ENCODE measurements at regions not wholly inside any gene's neighbourhood (a gene's known extent, or its start where the extent isn't known, plus 50 kb on each side); places are given as distances from the start of the nearest gene placed in this dataset.
"Not testable (repeated sequence)": the region's sequence is repeated elsewhere in the genome, so short reads cannot be mapped to it uniquely, and the experiment has no call there.

DNA sequence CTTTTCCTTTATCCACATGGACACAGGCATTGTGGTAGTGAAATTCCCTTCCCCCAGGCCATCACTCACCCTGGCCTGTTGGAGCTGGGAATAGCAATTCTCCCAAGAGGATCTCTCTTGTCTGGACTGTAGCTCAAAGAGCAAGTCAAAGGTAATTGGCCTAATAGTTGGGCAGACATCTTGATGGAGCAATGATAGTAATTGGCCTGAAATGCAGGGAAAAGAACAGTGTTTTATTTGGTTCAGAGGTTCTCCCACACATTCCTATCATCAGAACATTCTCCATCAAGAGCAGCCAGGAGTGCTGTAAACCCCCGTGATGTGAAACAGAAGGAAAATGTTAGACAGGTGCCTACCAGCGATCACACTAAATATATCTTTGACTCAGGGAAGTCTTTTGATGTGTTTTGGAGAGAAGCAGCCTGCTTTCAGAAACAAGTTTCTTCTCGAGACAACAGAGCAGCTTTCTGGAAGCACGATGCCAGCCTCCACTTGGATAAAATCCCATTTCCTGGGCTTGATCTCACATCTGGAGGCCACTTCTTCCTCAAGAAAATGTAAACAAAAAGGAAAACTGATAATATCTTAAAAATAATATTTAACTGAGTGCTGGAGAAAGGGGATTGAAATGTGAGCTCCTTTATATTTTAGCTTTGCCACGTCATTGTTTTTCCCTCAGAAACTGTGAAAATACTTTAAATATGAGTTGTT lies 198.1 kb upstream of the WWC1 start:
- no peak for DNase-seq (ENCODE audit: low spot score)
- Mint-ChIP-seq H3K36me3 (ENCODE audit: low read depth) (no peaks in the 10 kb centered on the region), H3K27ac (ENCODE audit: unreplicated experiment) (no peak overlapping the region), H3K9me3 (ENCODE audit: low read depth) (peaks cover 3% of the 10 kb centered on the region), H3K4me3 (ENCODE audit: unreplicated experiment) (no peak overlapping the region), H3K27me3 (ENCODE audit: low read depth) (no peaks in the 10 kb centered on the region), H3K4me1 (ENCODE audit: low read depth) (peaks cover 13% of the 10 kb centered on the region)
- TF ChIP-seq, protein P1, sequence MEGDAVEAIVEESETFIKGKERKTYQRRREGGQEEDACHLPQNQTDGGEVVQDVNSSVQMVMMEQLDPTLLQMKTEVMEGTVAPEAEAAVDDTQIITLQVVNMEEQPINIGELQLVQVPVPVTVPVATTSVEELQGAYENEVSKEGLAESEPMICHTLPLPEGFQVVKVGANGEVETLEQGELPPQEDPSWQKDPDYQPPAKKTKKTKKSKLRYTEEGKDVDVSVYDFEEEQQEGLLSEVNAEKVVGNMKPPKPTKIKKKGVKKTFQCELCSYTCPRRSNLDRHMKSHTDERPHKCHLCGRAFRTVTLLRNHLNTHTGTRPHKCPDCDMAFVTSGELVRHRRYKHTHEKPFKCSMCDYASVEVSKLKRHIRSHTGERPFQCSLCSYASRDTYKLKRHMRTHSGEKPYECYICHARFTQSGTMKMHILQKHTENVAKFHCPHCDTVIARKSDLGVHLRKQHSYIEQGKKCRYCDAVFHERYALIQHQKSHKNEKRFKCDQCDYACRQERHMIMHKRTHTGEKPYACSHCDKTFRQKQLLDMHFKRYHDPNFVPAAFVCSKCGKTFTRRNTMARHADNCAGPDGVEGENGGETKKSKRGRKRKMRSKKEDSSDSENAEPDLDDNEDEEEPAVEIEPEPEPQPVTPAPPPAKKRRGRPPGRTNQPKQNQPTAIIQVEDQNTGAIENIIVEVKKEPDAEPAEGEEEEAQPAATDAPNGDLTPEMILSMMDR (IDR thresholded peaks at IDR 0.05) = no peak

DNA sequence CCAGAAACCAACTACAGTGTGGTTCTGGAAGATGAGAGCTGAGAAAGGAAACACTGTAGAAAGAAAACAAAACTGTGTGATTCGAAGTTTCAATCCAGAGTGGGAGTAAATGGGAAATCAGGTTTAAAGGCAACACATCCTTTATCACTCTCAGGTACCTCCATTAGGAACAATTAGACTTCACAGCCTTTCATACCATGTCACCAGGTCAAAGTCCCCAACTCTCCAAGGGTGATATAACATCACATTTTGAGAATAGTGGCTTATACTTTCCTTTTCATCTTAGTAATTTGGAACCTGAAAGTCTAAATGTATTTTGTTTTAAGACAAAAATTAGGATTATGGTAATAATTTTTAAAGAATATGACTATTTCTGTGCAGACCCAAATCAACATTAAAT lies 194.9 kb upstream of the WWC1 start:
- Mint-ChIP-seq H3K4me1 (ENCODE audit: low read depth) (peaks cover 13% of the 10 kb centered on the region), H3K36me3 (ENCODE audit: low read depth) (no peaks in the 10 kb centered on the region), H3K9me3 (ENCODE audit: low read depth) (peaks cover 3% of the 10 kb centered on the region), H3K27ac (ENCODE audit: unreplicated experiment) (no peak overlapping the region), H3K27me3 (ENCODE audit: low read depth) (no peaks in the 10 kb centered on the region), H3K4me3 (ENCODE audit: unreplicated experiment) (no peak overlapping the region)
- no peak for DNase-seq (ENCODE audit: low spot score)
- TF ChIP-seq, protein P1 (IDR thresholded peaks at IDR 0.05) = no peak

DNA sequence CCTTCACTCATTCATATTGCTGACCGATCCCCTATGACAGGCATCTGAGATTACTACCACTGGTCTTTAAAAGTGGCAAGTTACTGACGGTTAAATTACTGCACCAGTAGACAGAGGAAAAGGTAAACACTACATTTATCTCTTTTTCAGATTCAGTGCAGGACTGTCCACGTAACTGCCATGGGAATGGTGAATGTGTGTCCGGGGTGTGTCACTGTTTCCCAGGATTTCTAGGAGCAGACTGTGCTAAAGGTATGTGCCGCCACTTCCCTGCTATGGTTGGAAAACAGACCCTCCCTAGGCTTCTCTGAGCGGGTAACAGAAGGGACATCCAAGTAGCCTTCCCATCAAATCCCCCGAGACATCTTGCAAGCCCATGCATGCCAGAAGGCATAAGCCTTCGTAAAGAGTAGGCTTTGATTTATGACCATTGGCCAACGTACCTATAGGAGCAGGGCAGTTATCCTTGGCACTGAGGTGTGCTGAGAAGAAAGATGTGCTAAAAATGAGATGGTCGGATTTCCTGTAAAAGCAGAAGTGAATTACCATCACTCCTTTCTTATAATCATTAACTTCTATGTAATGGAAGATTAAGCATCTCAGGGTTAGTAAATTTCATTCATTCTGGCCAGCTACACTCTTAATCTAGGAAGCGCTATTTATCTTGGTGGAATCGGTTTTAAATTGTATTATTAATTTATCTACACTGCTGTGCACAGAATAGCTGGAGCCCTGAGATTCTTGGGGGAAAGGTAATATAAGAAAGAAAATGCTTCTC lies 193.4 kb upstream of the WWC1 start:
- Mint-ChIP-seq H3K4me1 (ENCODE audit: low read depth) (peaks cover 8% of the 10 kb centered on the region), H3K9me3 (ENCODE audit: low read depth) (peaks cover 3% of the 10 kb centered on the region), H3K27me3 (ENCODE audit: low read depth) (no peaks in the 10 kb centered on the region), H3K4me3 (ENCODE audit: unreplicated experiment) (no peak overlapping the region), H3K27ac (ENCODE audit: unreplicated experiment) (no peak overlapping the region), H3K36me3 (ENCODE audit: low read depth) (no peaks in the 10 kb centered on the region)
- TF ChIP-seq, protein P1 (IDR thresholded peaks at IDR 0.05) = no peak
- no peak for DNase-seq (ENCODE audit: low spot score)

DNA sequence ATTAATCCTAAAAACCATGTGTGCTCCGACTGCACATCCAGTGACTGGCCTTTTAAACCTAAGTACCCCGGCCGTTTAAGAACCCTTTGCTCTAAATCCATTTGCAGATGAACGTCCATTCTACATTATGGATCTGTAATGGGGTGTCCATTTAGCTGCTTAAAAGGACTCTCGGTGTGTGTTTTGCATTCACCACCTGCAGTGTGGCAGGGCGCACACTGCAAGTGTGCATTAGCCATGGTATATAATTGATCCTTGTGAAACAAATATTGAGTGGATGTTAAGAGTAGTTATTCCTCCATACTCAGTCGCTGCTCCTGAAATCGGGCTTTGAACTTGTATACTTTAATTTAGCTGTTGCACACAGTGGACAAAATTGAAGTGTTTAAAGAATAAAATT lies 190.1 kb upstream of the WWC1 start:
- Mint-ChIP-seq H3K4me3 (ENCODE audit: unreplicated experiment) (no peak overlapping the region), H3K27ac (ENCODE audit: unreplicated experiment) (no peak overlapping the region), H3K36me3 (ENCODE audit: low read depth) (no peaks in the 10 kb centered on the region), H3K9me3 (ENCODE audit: low read depth) (no peaks in the 10 kb centered on the region), H3K4me1 (ENCODE audit: low read depth) (peaks cover 19% of the 10 kb centered on the region), H3K27me3 (ENCODE audit: low read depth) (no peaks in the 10 kb centered on the region)
- TF ChIP-seq, protein P1 (IDR thresholded peaks at IDR 0.05) = no peak
- no peak for DNase-seq (ENCODE audit: low spot score)

DNA sequence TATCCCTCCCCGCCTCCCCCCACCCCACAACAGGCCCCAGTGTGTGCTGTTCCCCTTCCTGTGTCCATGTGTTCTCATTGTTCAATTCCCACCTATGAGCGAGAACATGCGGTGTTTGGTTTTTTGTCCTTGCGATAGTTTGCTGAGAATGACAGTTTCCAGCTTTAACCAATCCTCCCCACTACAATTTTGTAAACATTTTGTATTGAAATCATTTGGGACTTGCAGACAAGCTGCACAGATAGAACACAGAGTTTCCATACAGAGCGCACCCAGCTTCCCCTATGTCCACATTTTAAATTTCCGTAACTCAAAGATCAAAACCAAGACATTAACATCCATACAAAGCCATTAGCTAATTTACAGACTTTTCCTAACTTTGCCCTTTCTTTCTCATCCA lies 188.4 kb upstream of the WWC1 start:
- not testable (repeated sequence) for H3K9me3 Mint-ChIP-seq (ENCODE audit: low read depth); H3K36me3 Mint-ChIP-seq (ENCODE audit: low read depth); H3K27me3 Mint-ChIP-seq (ENCODE audit: low read depth); H3K4me3 Mint-ChIP-seq (ENCODE audit: unreplicated experiment); H3K27ac Mint-ChIP-seq (ENCODE audit: unreplicated experiment); DNase-seq (ENCODE audit: low spot score)
- H3K4me1 Mint-ChIP-seq (ENCODE audit: low read depth) = peaks cover 23% of the 10 kb centered on the region
